GM12873 (cell line): ENCODE measurements at regions not wholly inside any gene's neighbourhood (a gene's known extent, or its start where the extent isn't known, plus 50 kb on each side); places are given as distances from the start of the nearest gene placed in this dataset.

Experiments used
- TF ChIP-seq, protein P1 (sequence below): IDR thresholded peaks from 2 replicates; pipeline ENCODE4 v1.5.1; 2012; ENCODE audit warnings: low read depth, mild to moderate bottlenecking, moderate library complexity, low read length, control low read depth; ENCODE audit not compliant: insufficient read depth; ENCODE audit errors: missing control alignments

- TF ChIP-seq, protein P1, sequence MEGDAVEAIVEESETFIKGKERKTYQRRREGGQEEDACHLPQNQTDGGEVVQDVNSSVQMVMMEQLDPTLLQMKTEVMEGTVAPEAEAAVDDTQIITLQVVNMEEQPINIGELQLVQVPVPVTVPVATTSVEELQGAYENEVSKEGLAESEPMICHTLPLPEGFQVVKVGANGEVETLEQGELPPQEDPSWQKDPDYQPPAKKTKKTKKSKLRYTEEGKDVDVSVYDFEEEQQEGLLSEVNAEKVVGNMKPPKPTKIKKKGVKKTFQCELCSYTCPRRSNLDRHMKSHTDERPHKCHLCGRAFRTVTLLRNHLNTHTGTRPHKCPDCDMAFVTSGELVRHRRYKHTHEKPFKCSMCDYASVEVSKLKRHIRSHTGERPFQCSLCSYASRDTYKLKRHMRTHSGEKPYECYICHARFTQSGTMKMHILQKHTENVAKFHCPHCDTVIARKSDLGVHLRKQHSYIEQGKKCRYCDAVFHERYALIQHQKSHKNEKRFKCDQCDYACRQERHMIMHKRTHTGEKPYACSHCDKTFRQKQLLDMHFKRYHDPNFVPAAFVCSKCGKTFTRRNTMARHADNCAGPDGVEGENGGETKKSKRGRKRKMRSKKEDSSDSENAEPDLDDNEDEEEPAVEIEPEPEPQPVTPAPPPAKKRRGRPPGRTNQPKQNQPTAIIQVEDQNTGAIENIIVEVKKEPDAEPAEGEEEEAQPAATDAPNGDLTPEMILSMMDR, result no peak
These were observed 476.9 kb downstream of the SQOR start for GRCh38 chr15:46111730-46112129.

- TF ChIP-seq, protein P1, result no peak
These were observed 482.2 kb downstream of the SQOR start for GRCh38 chr15:46117071-46117470.

GRCh38 chr15:46120713-46121112, 485.9 kb downstream of the SQOR start:
- TF ChIP-seq, protein P1, result no peak

DNA sequence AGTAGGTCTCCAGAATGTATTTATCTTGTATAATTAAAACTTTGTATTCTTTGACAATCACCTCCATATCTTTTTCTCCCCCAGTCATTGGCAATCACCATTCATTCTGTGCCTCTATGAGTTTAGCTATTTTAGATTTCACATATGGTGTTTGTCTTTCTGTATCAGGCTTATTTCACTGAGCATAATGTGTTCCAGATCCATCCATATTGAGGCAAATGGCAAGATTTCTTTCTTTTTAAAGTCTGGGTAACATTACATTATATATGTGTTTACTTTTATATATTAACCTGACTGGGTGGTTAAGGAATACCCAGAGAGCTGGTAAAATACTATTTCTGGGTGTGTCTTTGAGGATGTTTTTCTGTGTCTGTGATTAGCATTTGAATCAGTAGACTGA, 486.6 kb downstream of the SQOR start:
- TF ChIP-seq, protein P1, result no peak

DNA sequence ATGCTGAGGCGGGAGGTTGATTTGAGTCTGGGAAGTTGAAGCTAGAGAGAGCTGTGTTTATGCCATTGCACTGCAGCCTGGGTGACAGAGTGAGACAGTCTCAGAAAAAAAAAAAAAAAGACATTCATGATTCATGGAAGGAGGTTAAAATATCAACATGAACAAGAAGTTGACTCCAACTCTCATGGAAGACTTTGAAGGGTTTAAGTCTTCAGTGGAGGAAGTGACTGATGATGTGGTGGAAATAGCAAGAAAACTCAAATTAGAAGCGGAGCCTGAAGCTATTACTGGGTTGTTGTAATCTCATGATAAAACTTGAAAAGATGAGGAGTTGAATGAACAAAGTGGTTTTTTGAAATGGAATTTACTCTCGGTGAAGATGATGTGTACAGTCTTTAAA, 491.8 kb downstream of the SQOR start:
- TF ChIP-seq, protein P1, result no peak

GRCh38 chr15:46127361-46127874, 492.6 kb downstream of the SQOR start:
- TF ChIP-seq, protein P1, result no peak

DNA sequence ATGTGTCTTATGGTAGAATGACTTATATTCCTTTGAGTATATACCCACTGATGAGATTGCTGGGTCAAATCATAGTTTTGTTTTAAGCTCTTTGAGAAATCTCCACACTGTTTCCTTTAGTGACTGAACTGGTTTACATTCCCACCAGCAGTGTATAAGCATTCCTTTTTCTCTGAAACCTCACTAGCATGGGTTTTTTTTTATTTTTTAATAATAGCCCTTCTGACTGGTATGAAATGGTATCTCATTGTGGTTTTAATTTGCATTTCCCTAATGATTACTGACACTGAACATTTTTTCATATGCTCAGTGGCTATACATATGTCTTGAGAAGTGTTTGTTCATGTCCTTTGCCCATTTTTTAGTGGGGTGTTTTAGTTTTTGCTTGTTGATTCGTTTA, 494.3 kb downstream of the SQOR start:
- TF ChIP-seq, protein P1, result no peak
